Activated CD8-positive, alpha-beta memory T cell treated with anti-CD3 and anti-CD28 coated beads, Interleukin-2, amount 50 U/mL, for 1 hour (primary cell): ENCODE measurements at regions not wholly inside any gene's neighbourhood (a gene's known extent, or its start where the extent isn't known, plus 50 kb on each side); places are given as distances from the start of the nearest gene placed in this dataset.
"Not testable (repeated sequence)": the region's sequence is repeated elsewhere in the genome, so short reads cannot be mapped to it uniquely, and the experiment has no call there.

Experiments used
- DNase-seq: peaks from one replicate; pipeline ENCODE4 v3.0.0-alpha.2; 2020; ENCODE audit errors: extremely low read depth

DNA sequence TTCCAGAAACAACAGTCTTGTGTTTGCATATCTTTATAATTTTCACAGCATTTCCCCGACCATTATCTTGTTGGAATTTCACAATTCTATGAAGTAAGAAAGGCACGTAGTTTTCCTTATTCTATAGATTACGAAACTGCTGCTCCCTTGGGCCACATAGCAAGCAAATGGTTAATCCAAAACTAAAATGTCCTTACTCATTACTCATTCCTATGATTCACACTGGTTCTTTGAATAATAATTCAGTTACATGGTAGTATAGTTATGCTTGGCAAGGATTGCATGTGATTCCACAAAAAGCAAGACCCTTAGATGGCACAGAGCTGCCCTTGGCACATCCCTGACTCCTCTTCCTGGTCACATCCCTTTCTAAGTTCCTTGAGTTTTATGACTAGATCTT, 51.2 kb downstream of the OR13H1 start:
- DNase-seq = no peak

DNA sequence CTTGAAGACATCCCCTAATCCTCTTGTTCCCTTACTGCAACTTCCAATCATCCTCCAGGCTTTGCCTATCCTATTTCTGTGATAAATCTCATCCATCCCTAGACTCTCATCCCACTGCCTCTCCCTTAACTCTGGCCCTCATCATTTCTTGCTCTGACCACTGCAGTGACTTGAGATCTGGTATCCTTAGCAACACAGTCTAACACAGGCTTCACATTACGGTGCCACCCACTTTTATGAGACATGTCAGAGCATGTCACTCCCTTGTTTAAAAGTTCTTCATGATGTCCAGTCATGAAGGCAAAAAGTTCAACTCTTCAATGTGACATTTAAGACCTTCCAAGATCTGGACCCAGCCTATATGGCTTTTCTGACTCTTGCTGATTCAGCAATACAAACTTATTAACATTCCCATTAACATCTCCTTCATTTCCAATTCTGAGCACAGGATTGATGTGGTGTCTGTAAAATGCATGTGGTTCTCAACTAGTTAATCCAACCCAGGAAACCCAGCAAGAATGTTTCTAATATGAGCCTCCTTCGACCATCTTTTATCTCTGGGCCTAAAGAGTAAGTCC, 64.0 kb downstream of the OR13H1 start:
- DNase-seq = no peak

DNA sequence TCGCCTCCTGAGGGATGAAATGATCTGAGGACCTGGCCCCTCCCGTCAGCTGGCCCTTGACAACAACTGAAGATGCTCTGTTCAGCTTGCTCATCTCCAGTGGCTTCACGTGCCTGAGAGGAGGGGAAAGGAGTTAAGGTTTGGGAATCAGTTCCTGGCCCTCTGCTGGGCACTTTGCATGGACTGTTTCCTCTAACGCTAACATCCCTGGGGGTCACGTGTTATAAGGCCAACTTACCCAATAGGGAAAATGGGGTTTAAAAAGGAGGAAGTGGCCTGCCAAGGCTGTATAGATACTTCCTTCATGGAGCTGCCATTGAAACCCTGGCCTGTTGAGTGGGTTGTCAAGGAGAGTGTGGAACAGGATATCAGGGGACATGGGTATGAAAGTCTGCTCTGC, 65.6 kb downstream of the OR13H1 start:
- no peak for DNase-seq

DNA sequence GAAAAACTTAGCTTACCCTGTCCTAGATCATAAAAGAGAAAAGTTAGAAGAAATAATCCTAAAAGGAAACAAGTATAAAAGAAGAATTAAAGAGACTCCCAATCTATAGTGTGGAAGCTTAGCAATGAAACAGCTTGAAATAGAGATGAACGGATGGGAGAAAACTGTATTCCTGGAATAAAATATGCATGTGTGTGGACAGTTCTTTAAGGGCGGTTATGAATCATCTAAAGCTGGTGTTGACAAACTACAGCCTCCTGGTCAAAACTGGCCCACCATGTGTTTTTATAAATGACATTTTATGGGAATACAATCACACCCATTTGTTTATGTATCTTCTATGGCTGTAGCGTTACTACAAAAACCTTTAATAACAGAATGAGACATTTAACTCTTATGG, 69.4 kb downstream of the OR13H1 start:
- no peak for DNase-seq

DNA sequence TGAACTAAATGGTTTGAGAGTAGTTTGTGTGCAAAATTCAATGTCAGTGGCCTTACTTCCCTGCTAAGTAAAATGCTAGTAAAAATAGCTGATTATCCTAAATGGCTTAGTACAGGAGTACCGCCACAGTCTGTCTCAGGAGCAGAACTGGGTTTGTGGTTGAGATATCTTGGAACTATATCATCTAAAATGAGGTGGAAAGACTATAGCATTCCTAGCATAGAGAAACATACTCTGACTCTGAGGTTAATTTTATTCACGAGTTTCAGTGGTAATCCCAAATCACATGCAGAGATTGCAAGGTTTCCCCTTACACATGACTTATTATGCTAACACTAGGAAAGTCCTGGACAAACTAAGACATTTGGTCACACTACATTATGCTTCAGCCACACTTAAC, 70.4 kb downstream of the OR13H1 start:
- no peak for DNase-seq

DNA sequence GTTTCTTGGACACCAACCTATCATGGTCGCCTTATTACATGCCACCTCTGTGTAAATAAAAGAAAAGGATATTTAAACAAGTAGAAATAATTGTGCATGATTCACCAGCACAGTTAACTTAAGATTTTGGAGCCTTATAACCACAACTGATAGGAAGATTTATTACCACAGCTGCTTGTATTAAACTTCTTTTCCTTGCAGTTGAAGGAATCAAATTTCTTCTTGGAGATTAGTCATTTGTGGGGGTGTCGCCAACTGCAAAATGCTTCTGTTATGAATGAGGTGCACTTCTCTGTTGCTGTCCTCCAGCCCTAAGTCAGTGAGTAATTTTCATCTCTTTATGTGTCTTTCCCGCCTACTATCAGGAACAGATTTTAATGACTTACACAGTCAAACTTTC, 73.3 kb downstream of the OR13H1 start:
- no peak for DNase-seq

DNA sequence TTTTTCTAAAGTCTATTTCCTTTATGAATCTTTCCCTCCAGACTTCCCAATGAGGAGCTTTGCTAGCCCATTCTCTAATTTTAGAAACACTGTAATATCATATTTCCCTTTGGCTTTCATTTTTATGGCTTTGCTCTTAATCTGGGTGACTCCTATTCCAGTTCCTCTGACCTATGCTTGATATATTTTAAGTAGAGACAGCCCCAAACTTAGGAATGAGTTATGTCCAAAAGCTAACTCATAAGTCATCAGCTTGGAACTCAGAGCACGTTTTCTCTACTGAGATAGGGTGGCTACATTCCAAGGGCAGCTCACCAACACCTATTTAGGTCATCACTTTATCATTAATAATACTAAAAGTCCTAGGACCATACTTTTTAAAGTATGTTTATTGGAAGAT, 77.8 kb downstream of the OR13H1 start:
- no peak for DNase-seq

DNA sequence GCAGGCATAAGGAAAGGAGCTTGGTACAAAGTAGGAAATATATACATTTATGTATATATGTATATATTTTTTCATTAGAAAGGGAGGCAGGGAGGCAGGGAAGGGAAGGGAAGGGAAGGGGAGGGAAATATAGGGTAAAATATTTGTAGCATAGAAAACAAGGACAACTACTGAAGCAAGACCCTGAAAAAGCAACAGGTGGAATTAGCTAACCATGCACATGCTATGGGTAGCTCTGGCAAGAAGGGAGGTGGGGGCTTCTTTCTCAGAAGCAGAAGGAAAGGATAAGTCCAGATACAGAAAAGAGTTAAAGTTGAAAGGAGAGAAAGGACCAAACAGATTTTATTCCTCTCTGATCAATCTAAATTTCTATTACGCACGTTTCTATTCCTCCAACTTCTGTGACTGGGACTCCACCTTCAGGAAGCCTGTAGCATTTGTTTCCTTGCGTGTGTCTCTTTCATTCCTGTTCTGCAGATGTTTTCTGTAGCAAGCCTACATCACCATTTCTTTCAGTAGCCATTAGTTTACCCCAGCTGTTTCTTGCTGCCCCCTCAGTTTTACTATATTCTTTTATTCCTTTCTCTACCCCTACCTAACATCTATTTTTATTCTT, 82.9 kb downstream of the OR13H1 start:
- DNase-seq = no peak

DNA sequence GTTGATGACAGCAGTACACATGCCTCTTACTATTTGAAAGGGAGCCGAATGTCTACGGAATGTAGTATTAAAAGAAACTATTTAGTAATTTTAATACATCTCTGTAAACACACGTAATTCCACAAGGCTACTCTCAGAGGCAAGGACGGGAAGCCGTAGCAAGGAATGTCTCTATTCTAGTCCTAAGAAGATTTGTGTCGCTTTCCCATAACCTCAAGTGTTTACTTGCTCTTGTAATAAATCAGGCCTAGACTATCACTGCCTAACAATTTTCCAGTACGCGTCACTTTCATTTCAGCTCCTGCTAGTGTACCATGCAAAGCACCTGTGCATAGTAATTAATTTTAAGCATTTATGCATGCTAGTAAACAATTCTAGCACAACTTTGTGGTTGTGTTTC, 86.7 kb downstream of the OR13H1 start:
- no peak for DNase-seq

DNA sequence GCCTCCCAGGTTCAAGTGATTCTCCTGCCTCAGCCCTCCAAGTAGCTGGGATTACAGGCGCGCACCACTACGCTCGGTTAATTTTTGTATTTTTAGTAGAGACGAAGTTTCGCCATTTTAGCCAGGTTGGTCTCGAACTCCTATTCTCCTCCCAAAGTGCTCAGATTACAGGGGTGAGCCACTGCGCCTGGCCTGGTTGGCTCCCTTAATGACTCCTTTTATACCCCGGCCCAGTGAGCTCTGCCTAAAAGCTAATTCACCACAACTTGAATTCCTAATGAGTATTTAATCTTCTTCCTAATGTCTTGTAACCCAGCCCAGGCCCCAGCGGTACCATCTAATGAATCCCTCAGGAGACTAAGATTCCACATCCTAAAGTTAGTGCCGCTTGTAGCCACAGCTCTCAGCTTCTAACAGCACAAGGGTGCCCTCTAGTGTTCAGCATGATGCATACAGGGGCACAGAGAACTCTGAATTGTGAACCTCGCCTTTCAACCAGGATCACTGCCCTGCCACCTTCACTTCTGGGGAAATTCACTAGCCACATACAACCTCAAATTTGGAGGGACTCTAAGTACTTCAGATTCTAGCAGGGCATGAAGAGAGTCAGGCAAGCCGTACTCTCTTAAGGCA, 89.5 kb downstream of the OR13H1 start:
- no peak for DNase-seq

DNA sequence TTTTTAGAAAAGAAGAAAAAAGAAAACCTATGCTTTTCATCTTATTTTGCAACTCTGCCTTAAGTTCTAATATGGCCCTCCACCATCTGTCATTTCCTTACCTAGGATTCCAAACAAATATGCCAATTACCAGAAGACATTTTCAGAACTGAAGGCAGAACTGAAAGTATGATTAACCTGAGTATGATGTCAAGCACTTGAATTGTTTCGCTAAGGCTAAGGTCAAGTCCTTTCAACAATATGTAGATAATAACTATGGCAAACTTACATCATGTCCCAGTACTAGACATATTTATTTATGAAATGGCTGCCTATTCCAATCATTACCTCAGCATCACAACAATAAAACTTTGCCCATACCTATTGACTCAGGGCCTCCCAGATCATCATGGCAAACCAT, 91.0 kb downstream of the OR13H1 start:
- no peak for DNase-seq

DNA sequence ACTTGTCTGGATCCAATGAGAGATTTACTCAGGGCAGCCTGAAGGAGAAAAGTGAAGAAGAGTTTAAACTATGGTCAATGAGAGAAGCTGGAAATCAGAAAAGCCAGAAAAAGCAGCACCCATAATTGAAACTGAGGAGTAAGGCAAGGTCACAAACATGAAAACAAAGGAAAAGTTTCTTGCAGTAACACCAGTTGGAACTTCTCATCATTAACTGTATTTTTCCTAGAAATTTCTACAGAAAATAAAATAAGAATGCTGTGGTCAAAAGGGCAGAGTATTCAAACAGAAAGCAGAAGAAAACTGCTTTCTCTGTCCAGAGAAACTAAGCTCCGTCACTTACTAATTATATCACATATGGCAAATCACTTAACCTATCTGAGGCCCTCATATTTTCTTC, 102.2 kb downstream of the OR13H1 start:
- no peak for DNase-seq

DNA sequence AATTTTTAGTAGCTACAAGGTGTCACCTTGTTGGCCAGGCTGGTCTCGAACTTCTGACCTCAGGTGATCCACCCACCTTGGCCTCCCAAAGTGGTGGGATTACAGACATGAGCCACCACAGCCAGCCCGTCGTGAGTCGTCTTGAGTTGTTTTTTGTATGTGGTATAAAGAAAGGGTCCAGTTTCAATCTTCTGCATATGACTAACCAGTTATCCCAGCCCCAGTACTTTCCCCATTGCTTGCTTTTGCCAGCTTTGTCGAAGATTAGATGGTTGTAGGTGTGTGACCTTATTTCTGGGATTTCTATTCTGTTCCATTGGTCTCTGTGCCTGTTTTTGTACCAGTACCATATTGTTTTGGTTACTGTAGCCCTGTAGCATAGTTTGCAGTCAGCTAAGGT, 105.9 kb downstream of the OR13H1 start:
- DNase-seq = no peak

DNA sequence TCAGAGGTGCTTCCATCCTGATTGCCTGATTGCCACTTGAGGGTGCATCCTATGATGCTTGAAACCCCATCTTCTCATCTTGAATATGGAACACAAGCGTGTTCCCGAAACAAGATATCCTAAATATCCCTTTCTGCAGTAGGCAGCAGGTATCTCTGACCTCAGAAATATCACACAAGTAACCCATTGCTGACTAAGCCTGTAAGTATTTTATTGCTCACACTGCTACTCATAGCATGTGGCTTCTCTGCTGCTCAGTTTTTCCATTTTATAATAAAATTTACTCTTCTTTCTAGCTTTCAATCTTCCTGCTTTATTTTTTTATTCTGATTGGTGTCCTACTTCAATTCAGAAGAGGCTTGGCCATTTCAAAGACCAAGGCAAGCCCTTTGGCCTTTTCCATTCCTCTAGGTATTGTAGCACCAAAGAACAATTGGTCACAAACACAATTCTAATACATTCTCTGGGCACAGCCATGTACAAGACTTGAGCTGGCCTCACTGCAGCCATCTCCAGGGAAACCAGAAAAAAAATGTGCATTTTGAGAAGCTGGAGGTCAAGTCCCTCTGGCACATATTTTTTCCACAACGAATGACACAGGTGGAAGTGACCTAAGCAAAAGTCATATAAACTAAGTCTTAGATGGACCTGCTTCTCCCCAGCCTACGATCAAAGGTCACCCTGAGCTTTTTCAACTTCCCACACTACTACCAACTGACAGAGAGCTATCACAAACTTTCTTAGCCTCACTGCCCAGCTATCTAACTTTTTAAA, 107.0 kb downstream of the OR13H1 start:
- DNase-seq = no peak

DNA sequence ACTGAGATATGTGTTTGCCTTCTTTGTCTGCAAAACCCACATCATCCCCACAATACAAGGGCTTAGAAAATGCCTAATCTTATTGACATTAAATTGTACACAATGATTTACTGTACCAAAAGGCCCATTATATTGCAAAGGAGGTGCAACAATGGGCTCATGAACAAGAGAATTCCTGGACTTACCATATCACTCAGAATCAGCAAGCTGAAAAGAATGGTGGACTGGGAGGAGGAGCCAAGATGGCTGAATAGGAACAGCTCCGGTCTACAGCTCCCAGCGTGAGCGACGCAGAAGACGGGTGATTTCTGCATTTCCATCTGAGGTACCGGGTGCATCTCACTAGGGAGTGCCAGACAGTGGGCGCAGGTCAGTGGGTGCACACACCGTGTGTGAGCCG, 119.9 kb downstream of the OR13H1 start:
- not testable (repeated sequence) for DNase-seq

DNA sequence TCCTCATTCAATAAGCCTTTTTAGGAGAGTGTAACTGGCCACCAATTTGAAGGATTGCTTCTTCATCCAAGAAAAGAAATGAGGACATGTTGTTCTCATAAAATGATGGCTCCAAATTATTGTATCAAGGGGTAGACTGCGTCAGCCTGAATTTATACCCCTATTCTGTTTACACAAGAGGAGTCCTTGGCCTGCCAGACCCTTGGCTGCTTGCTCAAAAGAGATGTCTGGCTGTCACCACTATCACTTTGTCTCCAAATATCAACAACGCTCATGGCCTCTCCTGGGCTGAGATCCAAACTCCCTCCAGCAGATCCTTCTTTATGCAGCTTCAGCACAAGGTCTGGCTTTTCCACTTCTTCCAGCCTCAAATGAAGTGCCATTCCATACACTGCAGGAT, 127.9 kb downstream of the OR13H1 start:
- no peak for DNase-seq

DNA sequence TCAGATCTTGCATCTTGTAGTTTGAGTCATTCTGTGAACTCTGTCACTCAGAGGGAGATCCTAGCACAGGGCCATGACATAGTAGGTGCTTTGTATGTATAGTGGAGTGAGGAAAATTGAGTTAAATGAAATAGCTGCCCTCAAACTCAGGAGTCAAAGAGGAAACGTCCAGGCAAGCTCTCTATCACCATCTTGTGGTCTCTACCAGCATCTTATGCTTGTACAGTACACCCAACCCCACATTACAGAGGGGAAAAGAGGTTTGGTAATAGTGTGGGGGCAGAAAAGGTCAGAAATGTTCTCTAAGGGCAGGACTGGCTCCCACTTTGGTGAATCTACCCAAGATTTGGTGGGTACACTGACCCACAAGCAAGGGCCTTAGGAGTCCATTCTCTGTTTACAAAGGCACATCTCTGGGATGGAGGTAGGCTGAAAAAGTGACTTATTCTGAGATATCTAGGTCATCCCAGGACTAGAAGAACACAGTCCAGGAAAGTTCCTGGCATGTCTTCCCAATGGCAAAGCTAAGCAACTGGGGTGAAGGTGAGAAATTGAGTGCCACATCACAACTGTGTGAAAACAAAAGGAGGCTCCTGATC, 131.8 kb downstream of the OR13H1 start:
- no peak for DNase-seq

DNA sequence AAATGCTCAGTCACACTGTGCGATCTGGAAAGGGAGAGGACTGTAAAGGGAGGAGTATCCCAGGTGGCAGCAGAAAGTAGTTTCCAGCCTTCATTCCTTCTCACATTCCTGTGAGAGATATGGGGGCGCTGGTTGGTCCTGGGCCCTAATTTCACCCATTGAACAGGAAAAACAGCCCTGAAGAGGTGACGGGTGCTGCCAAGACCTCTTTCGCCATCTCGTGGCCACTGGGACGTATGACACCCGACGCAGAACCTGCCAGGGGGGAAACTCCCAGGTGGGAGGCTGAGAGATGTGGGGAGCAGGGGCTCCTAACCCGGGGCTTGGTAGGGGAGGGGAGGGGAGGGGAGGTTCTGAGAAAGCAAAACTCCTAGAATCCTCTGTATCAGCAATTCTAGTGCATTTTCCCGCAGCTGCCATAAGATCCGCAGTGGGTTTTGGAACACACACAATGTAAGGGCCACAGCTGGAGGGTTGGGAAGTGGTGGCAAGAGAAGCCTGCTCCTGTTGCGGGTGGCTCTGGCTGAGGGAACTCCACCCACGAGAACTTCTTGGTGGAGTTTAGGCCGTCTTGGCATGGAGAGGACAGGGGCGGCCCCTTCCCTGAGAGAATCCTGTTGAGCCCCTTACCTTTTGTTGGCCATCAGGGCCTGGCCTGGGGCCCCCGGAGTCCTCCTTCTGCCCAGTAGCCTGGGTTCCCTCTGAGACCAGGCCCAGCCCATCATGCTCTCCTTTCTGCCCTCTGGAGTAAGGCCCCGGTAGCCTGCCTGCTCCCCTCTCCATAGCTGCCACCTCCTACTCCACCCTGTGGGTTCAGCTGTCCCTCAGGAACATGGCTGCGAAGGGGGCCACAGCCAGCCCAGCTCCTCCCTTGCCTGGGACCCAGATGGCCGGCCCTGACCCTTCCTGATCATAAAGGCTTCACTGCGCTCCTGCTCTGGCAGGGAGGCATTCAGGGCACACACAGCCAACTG, 134.1 kb downstream of the OR13H1 start:
- DNase-seq = peak; percentile 4

DNA sequence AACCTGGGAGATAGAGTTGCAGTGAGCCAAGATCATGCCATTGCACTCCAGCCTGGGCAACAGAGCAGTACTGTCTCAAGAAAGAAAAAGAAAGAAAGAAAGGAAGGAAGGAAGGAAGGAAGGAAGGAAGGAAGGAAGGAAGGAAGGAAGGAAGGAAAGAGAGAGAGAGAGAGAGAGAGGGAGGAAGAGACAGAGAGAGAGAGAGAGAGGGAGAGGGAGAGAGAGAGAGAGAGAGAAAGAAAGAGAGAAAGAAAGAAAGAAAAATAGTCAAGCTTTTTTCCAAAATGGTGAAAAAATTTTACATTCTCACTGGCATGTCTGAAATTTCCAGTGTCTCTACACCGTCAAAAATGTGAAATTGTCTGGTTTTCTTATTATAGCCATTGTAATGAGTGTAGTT, 138.9 kb downstream of the OR13H1 start:
- not testable (repeated sequence) for DNase-seq

DNA sequence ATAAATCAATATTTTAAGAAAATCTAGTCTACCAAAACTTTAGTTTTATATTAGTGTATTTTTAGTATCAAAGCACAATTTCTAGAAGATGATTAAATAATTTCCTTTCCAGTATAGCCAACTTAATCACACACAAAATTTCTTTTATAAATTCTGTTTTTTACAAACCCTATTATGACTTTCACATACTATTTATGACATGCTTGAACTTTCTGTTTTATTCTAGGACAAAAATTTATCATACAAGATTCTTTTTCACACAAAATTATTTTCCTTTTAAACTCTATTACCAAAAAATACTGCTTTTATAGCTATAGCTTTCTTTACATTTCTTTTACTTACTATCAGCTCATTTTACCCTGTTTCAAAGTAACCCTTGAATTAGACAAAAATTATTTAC, 149.5 kb downstream of the OR13H1 start:
- DNase-seq = no peak

DNA sequence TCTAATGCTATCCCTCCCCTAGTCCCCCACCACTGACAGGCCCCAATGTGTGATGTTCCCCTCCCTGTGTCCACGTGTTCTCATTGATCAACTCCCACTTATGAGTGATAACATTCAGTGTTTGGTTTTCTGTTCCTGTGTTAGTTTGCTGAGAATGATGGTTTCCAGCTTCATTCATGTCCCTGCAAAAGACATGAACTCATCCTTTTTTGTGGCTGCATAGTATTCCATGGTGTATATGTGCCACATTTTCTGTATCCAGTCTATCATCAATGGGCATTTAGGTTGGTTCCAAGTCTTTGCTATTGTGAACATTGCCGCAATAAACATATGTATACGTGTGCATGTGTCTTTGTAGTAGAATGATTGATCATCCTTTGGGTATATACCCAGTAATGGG, 153.1 kb downstream of the OR13H1 start:
- not testable (repeated sequence) for DNase-seq
